ENCODE measurements at regions not wholly inside any gene's neighbourhood (a gene's known extent, or its start where the extent isn't known, plus 50 kb on each side); places are given as distances from the start of the nearest gene placed in this dataset.

- peaks cover 50% of the 10 kb centered on the region for H3K4me1 ChIP-seq
- no peak for TF ChIP-seq CTCF (IDR thresholded peaks at IDR 0.05)
- ATAC-seq (peak; percentile 16 to 39), DNase-seq (no peak)
- no peaks in the 10 kb centered on the region for H3K36me3 ChIP-seq
- H3K27me3 ChIP-seq (ENCODE audit: low read depth) = no peaks in the 10 kb centered on the region
- no peaks in the 10 kb centered on the region for H3K9me3 ChIP-seq
- intact Hi-C loops (cut with DNase I) = no loop called here
- peak overlapping the region; percentile 78 for H3K27ac ChIP-seq
- peak overlapping the region; percentile 0 for H3K4me3 ChIP-seq
Measured at GRCh38 chr3:42024591-42025351, 62.9 kb upstream of the ULK4 start.

- Histone ChIP-seq H3K4me1 (peaks cover 64% of the 10 kb centered on the region), H3K4me3 (no peak overlapping the region), H3K27ac (no peak overlapping the region), H3K9me3 (no peaks in the 10 kb centered on the region), H3K27me3 (ENCODE audit: low read depth) (no peaks in the 10 kb centered on the region), H3K36me3 (no peaks in the 10 kb centered on the region)
- DNase-seq (no peak), ATAC-seq (no peak)
- no peak for TF ChIP-seq CTCF (IDR thresholded peaks at IDR 0.05)
- intact Hi-C loops (cut with DNase I) = no loop called here
Measured at GRCh38 chr3:42023380-42023779, 61.5 kb upstream of the ULK4 start.

- Histone ChIP-seq H3K4me1 (peaks cover 73% of the 10 kb centered on the region), H3K4me3 (no peak overlapping the region), H3K36me3 (no peaks in the 10 kb centered on the region), H3K27me3 (ENCODE audit: low read depth) (no peaks in the 10 kb centered on the region), H3K27ac (no peak overlapping the region), H3K9me3 (no peaks in the 10 kb centered on the region)
- ATAC-seq (no peak), DNase-seq (no peak)
- intact Hi-C loops (cut with DNase I) = no loop called here
- TF ChIP-seq CTCF (IDR thresholded peaks at IDR 0.05) = no peak
Measured at GRCh38 chr3:42022355-42022754, 60.5 kb upstream of the ULK4 start.

- no peak for ATAC-seq
Measured at GRCh38 chr3:42020684-42021307, 58.9 kb upstream of the ULK4 start.

GRCh38 chr3:42019953-42020260 lies 58.0 kb upstream of the ULK4 start:
- Histone ChIP-seq H3K27me3 (ENCODE audit: low read depth) (no peaks in the 10 kb centered on the region), H3K36me3 (no peaks in the 10 kb centered on the region), H3K4me1 (peaks cover 75% of the 10 kb centered on the region), H3K27ac (no peak overlapping the region), H3K4me3 (no peak overlapping the region), H3K9me3 (no peaks in the 10 kb centered on the region)
- no peak for TF ChIP-seq CTCF (IDR thresholded peaks at IDR 0.05)
- DNase-seq = no peak
- no peak for ATAC-seq
- intact Hi-C loops (cut with DNase I) = no loop called here

More at GRCh38 chr3:42020684-42021307, 58.9 kb upstream of the ULK4 start:
- Histone ChIP-seq H3K9me3 (no peaks in the 10 kb centered on the region), H3K27ac (no peak overlapping the region), H3K4me1 (peaks cover 75% of the 10 kb centered on the region), H3K27me3 (ENCODE audit: low read depth) (no peaks in the 10 kb centered on the region), H3K4me3 (no peak overlapping the region), H3K36me3 (no peaks in the 10 kb centered on the region)
- TF ChIP-seq CTCF (IDR thresholded peaks at IDR 0.05) = no peak
- intact Hi-C loops (cut with DNase I) = no loop called here
- no peak for DNase-seq
